OCI-LY7 (cell line): ENCODE measurements at regions not wholly inside any gene's neighbourhood (a gene's known extent, or its start where the extent isn't known, plus 50 kb on each side); places are given as distances from the start of the nearest gene placed in this dataset.
"Not testable (repeated sequence)": the region's sequence is repeated elsewhere in the genome, so short reads cannot be mapped to it uniquely, and the experiment has no call there.

Experiments
- BruUV-seq: library from RNA; stranded (reverse); fragments of 400-500 nt; replicated peaks from 2 replicates; lab custom pipeline; 2021; lab: Mats Ljungman, UMichigan
- CTCF ChIA-PET: fragments of 300-600 bp; sonication (Branson Sonifier 250); formaldehyde crosslinking; loops from one replicate; lab custom pipeline; 2022; ENCODE audit warnings: antibody characterized with exemption; ENCODE audit not compliant: unreplicated experiment; lab: Charles Lee
- POLR2A ChIA-PET: fragments of 300-600 bp; sonication (Branson Sonifier 250); formaldehyde crosslinking; loops from one replicate; lab custom pipeline; 2022; ENCODE audit warnings: antibody characterized with exemption; lab: Charles Lee
- DNase-seq: peaks from one replicate; pipeline ENCODE4 v3.0.0-alpha.2; 2015; ENCODE audit warnings: low spot score
- H2AFZ ChIP-seq: fragments of 200-600 bp; sonication (generic), shearing (Covaris generic); 2 replicates; pipeline ENCODE4 v1.6.1; 2014; ENCODE audit warnings: mild to moderate bottlenecking, antibody characterized with exemption, low read length, moderate library complexity
- H3K27ac ChIP-seq: fragments of 200-600 bp; sonication (generic); 2 replicates; pipeline ENCODE4 v1.5.1; 2014; ENCODE audit warnings: mixed run types, low read depth, mild to moderate bottlenecking, moderate library complexity, low read length, inconsistent platforms; ENCODE audit not compliant: poor library complexity, severe bottlenecking
- H3K36me3 ChIP-seq: fragments of 200-600 bp; sonication (generic); 2 replicates; pipeline ENCODE4 v1.6.1; 2014; ENCODE audit warnings: mild to moderate bottlenecking, antibody characterized with exemption, low read length, moderate library complexity, mixed read lengths; ENCODE audit not compliant: insufficient read depth
- H3K4me1 ChIP-seq: fragments of 200-600 bp; sonication (generic); 2 replicates; pipeline ENCODE4 v1.5.1; 2014; ENCODE audit warnings: mild to moderate bottlenecking, low read length; ENCODE audit not compliant: insufficient read depth, poor library complexity, severe bottlenecking
- H3K4me2 ChIP-seq: fragments of 200-600 bp; sonication (generic); 2 replicates; pipeline ENCODE4 v1.6.1; 2014; ENCODE audit warnings: mild to moderate bottlenecking, low read length
- H3K4me3 ChIP-seq: fragments of 200-600 bp; sonication (generic); 2 replicates; pipeline ENCODE4 v1.5.1; 2014; ENCODE audit warnings: mild to moderate bottlenecking, low read depth, low read length; ENCODE audit not compliant: poor library complexity, severe bottlenecking
- H3K79me2 ChIP-seq: fragments of 200-600 bp; sonication (generic); 2 replicates; pipeline ENCODE4 v1.6.1; 2016; ENCODE audit warnings: low read depth, mild to moderate bottlenecking, low read length, moderate library complexity, mixed read lengths; ENCODE audit not compliant: insufficient read depth
- H3K9me2 ChIP-seq: fragments of 200-600 bp; sonication (generic); 2 replicates; pipeline ENCODE4 v1.6.1; 2016; ENCODE audit warnings: mild to moderate bottlenecking, low read length, mixed read lengths; ENCODE audit not compliant: insufficient read depth
- H3K9me3 ChIP-seq: fragments of 200-600 bp; sonication (generic); 2 replicates; pipeline ENCODE4 v1.6.1; 2014; ENCODE audit warnings: mild to moderate bottlenecking, mixed run types, low read length, mixed read lengths
- H4K20me1 ChIP-seq: fragments of 200-600 bp; sonication (generic); 2 replicates; pipeline ENCODE4 v1.6.1; 2014; ENCODE audit warnings: mild to moderate bottlenecking, antibody characterized with exemption, low read length, moderate library complexity, mixed read lengths; ENCODE audit not compliant: insufficient read depth
- CTCF ChIP-seq: fragments of 200-600 bp; sonication (generic); conservative IDR thresholded peaks from 2 replicates; pipeline ENCODE4 v1.5.1; 2014; ENCODE audit warnings: mild to moderate bottlenecking, antibody characterized with exemption, low read length, moderate library complexity, mixed read lengths
- EZH2phosphoT487 ChIP-seq: fragments of 200-600 bp; sonication (generic); IDR thresholded peaks from 2 replicates; pipeline ENCODE4 v1.6.1; 2018; ENCODE audit warnings: low read depth, borderline replicate concordance, mild to moderate bottlenecking, mixed run types, antibody characterized with exemption, low read length, moderate library complexity, mixed read lengths
- intact Hi-C: fragments of 100-400 bp; cut with micrococcal nuclease; formaldehyde crosslinking; loops from one replicate; pipeline ENCODE4 v1.10.0; 2022; ENCODE audit not compliant: unreplicated experiment

- Histone ChIP-seq H3K9me3 (no peaks in the 10 kb centered on the region), H3K27ac (no peak overlapping the region), H3K4me1 (no peaks in the 10 kb centered on the region), H2AFZ (no peak overlapping the region), H3K4me2 (no peak overlapping the region), H4K20me1 (no peaks in the 10 kb centered on the region), H3K79me2 (no peaks in the 10 kb centered on the region), H3K4me3 (no peak overlapping the region), H3K36me3 (no peaks in the 10 kb centered on the region), H3K9me2 (no peaks in the 10 kb centered on the region)
- no peak for TF ChIP-seq CTCF
- TF ChIP-seq EZH2phosphoT487, result no peak
- no peak for DNase-seq
- intact Hi-C loops, result no loop called here
- ChIA-PET CTCF (no interaction called here), POLR2A (interaction anchor here (0.7 kb wide), 1 partner anchor 201 kb away, joined by 3 read pairs; no protein-coding TSS in a partner anchor)
- no TSS peak for BruUV-seq
Observed at GRCh38 chr4:100340512-100341485, 150.5 kb upstream of the DDIT4L start.

GRCh38 chr4:100339870-100340269 is 149.6 kb upstream of the DDIT4L start:
- H3K4me2 ChIP-seq, result no peak overlapping the region
- H3K4me3 ChIP-seq, result no peak overlapping the region
- H3K79me2 ChIP-seq, result no peaks in the 10 kb centered on the region
- no peaks in the 10 kb centered on the region for H3K9me3 ChIP-seq
- TF ChIP-seq CTCF (no peak), EZH2phosphoT487 (no peak)
- BruUV-seq, result no TSS peak
- CTCF ChIA-PET, result no interaction called here
- DNase-seq, result no peak
- no peaks in the 10 kb centered on the region for H3K4me1 ChIP-seq
- intact Hi-C loops, result no loop called here
- no peaks in the 10 kb centered on the region for H3K9me2 ChIP-seq
- H4K20me1 ChIP-seq, result no peaks in the 10 kb centered on the region
- POLR2A ChIA-PET, result no interaction called here
- H3K27ac ChIP-seq, result no peak overlapping the region
- no peak overlapping the region for H2AFZ ChIP-seq
- H3K36me3 ChIP-seq, result no peaks in the 10 kb centered on the region

- CTCF ChIA-PET, H2AFZ ChIP-seq, H4K20me1 ChIP-seq, H3K9me2 ChIP-seq, H3K9me3 ChIP-seq, H3K4me3 ChIP-seq, H3K36me3 ChIP-seq, BruUV-seq, H3K4me2 ChIP-seq, DNase-seq, H3K79me2 ChIP-seq, POLR2A ChIA-PET, intact Hi-C loops, H3K4me1 ChIP-seq, H3K27ac ChIP-seq: not testable (repeated sequence)
Observed at GRCh38 chr4:100333491-100333890, 143.2 kb upstream of the DDIT4L start.
